ENCODE measurements at regions not wholly inside any gene's neighbourhood (a gene's known extent, or its start where the extent isn't known, plus 50 kb on each side); places are given as distances from the start of the nearest gene placed in this dataset.

DNA sequence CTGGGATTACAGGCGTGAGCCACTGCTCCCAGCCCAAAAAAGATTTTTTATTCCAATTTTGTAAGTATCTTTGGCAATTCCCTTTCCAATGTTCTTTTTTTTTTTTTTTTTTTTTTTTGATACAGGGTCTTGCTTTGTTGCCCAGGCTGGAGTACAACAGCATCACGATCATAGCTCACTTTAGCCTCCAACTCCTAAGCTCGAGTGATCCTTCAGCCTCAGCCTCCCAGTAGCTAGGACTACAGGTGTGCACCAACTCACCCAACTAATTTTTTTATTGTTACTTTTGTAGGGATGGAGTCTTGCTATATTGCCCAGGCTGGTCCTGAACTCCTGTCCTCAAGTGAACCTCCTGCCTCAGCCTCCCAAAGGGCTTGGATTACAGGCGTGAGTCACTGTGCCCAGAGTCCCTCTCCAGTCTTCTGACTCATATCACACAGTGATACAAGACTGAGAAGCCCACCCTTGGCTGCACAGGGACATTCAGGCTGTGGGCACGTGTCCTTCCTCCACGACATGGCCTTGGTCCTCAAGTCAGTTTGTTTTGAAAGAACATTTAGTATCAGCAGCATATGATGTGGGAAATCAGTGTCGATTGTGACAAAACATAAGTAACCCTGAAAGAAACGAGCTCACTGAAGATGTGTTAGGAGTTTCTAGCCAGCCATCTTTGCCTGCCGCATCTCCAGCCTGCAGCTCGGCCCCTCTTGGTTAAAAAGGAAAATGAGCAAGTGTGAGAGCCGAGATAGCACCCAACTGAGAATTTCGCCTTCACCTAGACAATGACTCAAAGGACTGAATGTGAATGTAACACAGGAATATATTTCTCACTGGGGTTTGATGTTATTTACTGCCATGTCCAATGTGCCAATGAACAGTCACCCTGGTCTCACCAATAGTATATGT, 175.5 kb downstream of the MN1 start:
- no peak overlapping the region for H3K4me3 ChIP-seq (ENCODE audit: low read length)
- TF ChIP-seq, protein P1, sequence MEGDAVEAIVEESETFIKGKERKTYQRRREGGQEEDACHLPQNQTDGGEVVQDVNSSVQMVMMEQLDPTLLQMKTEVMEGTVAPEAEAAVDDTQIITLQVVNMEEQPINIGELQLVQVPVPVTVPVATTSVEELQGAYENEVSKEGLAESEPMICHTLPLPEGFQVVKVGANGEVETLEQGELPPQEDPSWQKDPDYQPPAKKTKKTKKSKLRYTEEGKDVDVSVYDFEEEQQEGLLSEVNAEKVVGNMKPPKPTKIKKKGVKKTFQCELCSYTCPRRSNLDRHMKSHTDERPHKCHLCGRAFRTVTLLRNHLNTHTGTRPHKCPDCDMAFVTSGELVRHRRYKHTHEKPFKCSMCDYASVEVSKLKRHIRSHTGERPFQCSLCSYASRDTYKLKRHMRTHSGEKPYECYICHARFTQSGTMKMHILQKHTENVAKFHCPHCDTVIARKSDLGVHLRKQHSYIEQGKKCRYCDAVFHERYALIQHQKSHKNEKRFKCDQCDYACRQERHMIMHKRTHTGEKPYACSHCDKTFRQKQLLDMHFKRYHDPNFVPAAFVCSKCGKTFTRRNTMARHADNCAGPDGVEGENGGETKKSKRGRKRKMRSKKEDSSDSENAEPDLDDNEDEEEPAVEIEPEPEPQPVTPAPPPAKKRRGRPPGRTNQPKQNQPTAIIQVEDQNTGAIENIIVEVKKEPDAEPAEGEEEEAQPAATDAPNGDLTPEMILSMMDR (conservative IDR thresholded peaks at IDR 0.05; ENCODE audit: low read length), result no peak
- no peak for DNase-seq (ENCODE audit: low read depth)

DNA sequence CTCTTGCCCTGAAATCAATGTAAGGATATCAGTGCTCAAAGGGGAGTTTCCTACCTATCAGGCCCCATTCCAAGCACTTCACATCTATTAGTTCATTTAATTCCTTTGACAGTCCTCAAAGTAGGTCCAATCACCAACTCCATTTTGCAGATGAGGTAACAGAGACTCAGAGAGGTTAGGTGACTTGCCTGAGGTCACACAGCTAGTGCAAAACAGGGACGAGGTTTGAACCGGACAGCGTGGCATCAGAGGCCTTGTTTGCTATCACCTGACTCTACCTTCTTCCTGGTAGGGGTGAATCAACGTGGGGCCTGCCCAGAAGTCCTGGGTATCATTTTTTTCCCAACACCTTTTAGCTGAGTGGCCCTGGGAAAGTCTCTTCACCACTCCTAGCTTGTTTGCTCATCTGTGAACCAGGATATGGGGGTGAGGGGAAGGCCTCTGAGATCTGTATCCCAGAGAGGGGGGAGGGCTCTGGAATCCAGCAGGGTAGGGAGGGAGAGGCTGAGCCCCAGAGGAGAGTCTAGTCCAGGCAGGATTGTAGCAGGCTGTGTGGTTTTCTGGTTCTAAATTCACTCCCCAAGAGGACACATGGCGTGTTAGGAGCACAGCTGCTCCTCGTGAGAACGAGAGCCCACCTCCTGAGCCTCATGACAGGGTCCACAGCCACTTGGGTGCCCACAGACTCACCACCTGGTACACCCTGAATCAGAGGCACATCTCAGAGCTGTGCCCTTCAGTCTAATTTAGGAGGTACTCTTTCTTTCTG, 174.7 kb downstream of the MN1 start:
- DNase-seq (ENCODE audit: low read depth), result no peak
- no peak overlapping the region for H3K4me3 ChIP-seq (ENCODE audit: low read length)
- TF ChIP-seq, protein P1 (conservative IDR thresholded peaks at IDR 0.05; ENCODE audit: low read length), result no peak

DNA sequence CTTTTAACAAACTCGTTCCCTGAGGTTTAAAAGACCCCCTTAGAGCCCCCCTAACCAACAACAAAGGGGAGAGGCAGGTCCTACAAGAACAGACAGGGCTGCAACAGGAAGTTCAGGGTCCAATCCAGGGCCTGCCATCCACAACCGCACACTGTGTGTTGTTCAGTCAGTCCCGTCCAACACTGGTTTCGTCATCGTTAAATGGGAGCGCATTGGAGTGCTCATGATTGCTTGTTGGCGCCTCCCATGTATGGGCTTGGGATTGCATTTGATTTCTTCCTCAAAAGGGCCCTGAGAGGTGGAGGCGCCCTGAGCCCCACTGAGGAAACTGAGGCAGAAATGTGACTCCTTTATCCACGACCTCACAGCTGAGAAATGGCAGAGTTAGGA, 174.1 kb downstream of the MN1 start:
- no peak for DNase-seq (ENCODE audit: low read depth)
- TF ChIP-seq, protein P1 (conservative IDR thresholded peaks at IDR 0.05; ENCODE audit: low read length), result no peak
- H3K4me3 ChIP-seq (ENCODE audit: low read length), result no peak overlapping the region

DNA sequence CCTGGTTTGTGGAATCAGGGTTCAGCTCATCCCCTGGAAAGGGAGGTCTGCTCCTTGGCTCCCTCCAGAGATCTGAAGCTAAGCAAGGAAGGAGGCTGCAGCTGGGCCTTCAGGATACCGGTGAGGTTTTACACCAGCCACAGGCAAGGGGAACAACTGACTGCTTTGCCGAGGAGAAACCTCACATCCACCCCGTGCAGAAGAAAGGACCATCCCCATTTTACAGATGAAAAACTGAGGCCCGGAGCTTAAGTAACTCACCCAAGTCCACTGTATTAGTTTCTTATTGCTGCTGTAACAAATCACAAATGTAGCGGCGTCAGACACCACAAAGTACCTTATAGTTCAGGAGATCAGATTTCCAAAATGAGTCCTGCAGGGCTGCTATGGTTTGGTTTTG, 173.7 kb downstream of the MN1 start:
- DNase-seq (ENCODE audit: low read depth), result no peak
- H3K4me3 ChIP-seq (ENCODE audit: low read length), result no peak overlapping the region
- TF ChIP-seq, protein P1 (conservative IDR thresholded peaks at IDR 0.05; ENCODE audit: low read length), result no peak

DNA sequence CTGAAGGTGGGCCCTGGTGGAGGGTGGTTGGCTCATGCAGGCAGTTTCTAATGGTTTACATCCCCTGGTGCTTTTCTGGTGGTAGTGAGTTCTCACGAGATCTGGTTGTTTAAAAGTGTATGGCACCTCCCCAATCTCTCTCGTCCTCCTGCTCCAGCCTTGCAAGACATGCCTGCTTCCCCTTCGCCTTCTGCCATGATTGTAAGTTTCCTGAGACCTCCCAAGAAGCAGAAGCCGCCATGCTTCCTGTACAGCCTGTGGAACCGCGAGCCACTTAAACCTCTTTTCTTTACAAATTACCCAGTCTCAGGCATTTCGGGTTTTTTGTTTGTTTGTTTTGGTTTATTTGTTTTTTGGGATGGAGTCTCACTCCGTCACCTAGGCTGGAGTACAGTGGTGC, 173.2 kb downstream of the MN1 start:
- no peak overlapping the region for H3K4me3 ChIP-seq (ENCODE audit: low read length)
- TF ChIP-seq, protein P1 (conservative IDR thresholded peaks at IDR 0.05; ENCODE audit: low read length), result no peak
- DNase-seq (ENCODE audit: low read depth), result no peak

DNA sequence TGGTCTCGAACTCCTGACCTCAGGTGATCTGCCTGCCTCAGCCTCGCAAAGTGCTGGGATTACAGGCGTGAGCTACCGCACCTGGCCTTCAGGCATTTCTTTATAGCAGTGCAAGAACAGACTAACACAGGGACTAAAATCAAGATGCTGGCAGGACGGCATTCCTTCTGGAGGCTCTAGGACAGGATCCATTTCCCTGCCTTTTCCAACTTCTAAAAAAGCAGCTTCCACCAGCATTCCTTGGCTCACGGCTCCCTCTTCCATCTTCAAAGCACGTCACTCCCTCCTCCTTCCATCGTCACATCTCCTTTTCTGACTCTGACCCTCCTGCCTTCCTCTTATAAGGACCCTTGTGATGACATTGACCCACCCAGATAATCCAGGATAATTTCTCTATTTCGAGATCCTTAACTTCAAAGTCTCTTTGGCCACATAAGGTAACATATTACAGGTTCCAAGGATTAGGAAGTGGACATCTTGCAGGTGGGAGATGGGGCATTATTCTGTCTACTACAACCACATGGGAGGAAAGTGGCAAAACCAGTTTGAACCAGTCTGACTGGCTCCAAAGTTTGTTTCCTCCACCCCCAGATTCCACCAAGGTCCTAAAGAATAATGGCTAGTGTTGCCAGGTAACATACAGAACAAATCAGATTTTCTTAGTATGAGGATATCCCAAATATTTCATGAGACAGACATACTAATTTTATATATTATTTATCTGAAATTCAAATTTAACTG, 172.5 kb downstream of the MN1 start:
- H3K4me3 ChIP-seq (ENCODE audit: low read length), result no peak overlapping the region
- TF ChIP-seq, protein P1 (conservative IDR thresholded peaks at IDR 0.05; ENCODE audit: low read length), result no peak
- DNase-seq (ENCODE audit: low read depth), result no peak

All from AG10803 (cell line).